ENCODE measurements at regions not wholly inside any gene's neighbourhood (a gene's known extent, or its start where the extent isn't known, plus 50 kb on each side); places are given as distances from the start of the nearest gene placed in this dataset.

GRCh38 chr10:84997870-84998269 lies 669.5 kb downstream of the CCSER2 start:
- intact Hi-C loops (cut with DNase I) = no loop called here
- Histone ChIP-seq H3K27me3 (peaks cover 0 to under 1% (median 0%) of the 10 kb centered on the region in 3 donors), H3K4me3 (no peak overlapping the region), H3K4me1 (no peaks in the 10 kb centered on the region), H3K27ac (no peak overlapping the region), H3K36me3 (no peaks in the 10 kb centered on the region), H3K9me3 (no peaks in the 10 kb centered on the region)
- no peak for TF ChIP-seq POLR2AphosphoS5 (IDR thresholded peaks at IDR 0.05)
- TF ChIP-seq, protein P1, sequence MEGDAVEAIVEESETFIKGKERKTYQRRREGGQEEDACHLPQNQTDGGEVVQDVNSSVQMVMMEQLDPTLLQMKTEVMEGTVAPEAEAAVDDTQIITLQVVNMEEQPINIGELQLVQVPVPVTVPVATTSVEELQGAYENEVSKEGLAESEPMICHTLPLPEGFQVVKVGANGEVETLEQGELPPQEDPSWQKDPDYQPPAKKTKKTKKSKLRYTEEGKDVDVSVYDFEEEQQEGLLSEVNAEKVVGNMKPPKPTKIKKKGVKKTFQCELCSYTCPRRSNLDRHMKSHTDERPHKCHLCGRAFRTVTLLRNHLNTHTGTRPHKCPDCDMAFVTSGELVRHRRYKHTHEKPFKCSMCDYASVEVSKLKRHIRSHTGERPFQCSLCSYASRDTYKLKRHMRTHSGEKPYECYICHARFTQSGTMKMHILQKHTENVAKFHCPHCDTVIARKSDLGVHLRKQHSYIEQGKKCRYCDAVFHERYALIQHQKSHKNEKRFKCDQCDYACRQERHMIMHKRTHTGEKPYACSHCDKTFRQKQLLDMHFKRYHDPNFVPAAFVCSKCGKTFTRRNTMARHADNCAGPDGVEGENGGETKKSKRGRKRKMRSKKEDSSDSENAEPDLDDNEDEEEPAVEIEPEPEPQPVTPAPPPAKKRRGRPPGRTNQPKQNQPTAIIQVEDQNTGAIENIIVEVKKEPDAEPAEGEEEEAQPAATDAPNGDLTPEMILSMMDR (IDR thresholded peaks at IDR 0.05) = no peak
- no peak for TF ChIP-seq POLR2A (IDR thresholded peaks at IDR 0.05)
- no peak for TF ChIP-seq EP300 (IDR thresholded peaks at IDR 0.05)
- 46 to 72% methylated on average over 2 of the region's 2 CpGs for WGBS, 2 donors
- no peak for DNase-seq

- intact Hi-C loops (cut with DNase I) = no loop called here
- 82 to 93% methylated on average over 4 of the region's 4 CpGs for WGBS, 2 donors
- Histone ChIP-seq H3K27me3 (no peaks in the 10 kb centered on the region), H3K27ac (no peak overlapping the region), H3K4me1 (no peaks in the 10 kb centered on the region), H3K9me3 (no peaks in the 10 kb centered on the region), H3K4me3 (no peak overlapping the region), H3K36me3 (no peaks in the 10 kb centered on the region)
- TF ChIP-seq, protein P1 (IDR thresholded peaks at IDR 0.05) = no peak
- no peak for TF ChIP-seq POLR2AphosphoS5 (IDR thresholded peaks at IDR 0.05)
- no peak for DNase-seq
Observed at GRCh38 chr10:84999929-85000328, 671.5 kb downstream of the CCSER2 start.

- no peaks in the 10 kb centered on the region for H3K36me3 ChIP-seq
- no peak for DNase-seq
- 66 to 69% methylated on average over 1 of the region's 1 CpG for WGBS, 2 donors
- H3K4me1 ChIP-seq = no peaks in the 10 kb centered on the region
- H3K4me3 ChIP-seq = no peak overlapping the region
- intact Hi-C loops (cut with DNase I) = no loop called here
- TF ChIP-seq, protein P1 (IDR thresholded peaks at IDR 0.05) = no peak
- TF ChIP-seq POLR2A (IDR thresholded peaks at IDR 0.05) = no peak
- TF ChIP-seq POLR2AphosphoS5 (IDR thresholded peaks at IDR 0.05) = no peak
- TF ChIP-seq EP300 (IDR thresholded peaks at IDR 0.05) = no peak
- H3K27me3 ChIP-seq = no peaks in the 10 kb centered on the region
- H3K27ac ChIP-seq = no peak overlapping the region
- H3K9me3 ChIP-seq = no peaks in the 10 kb centered on the region
Observed at GRCh38 chr10:85003083-85003482, 674.7 kb downstream of the CCSER2 start.

- Histone ChIP-seq H3K4me3 (no peak overlapping the region), H3K27ac (no peak overlapping the region), H3K9me3 (no peaks in the 10 kb centered on the region), H3K36me3 (no peaks in the 10 kb centered on the region), H3K4me1 (no peaks in the 10 kb centered on the region), H3K27me3 (no peaks in the 10 kb centered on the region)
- DNase-seq = no peak
- WGBS, 2 donors = 64 to 81% methylated on average over 6 of the region's 6 CpGs
- TF ChIP-seq, protein P1 (IDR thresholded peaks at IDR 0.05) = no peak
- no peak for TF ChIP-seq EP300 (IDR thresholded peaks at IDR 0.05)
- no peak for TF ChIP-seq POLR2A (IDR thresholded peaks at IDR 0.05)
- TF ChIP-seq POLR2AphosphoS5 (IDR thresholded peaks at IDR 0.05) = no peak
- intact Hi-C loops (cut with DNase I) = no loop called here
Observed at GRCh38 chr10:85008488-85009184, 680.2 kb downstream of the CCSER2 start.

DNA sequence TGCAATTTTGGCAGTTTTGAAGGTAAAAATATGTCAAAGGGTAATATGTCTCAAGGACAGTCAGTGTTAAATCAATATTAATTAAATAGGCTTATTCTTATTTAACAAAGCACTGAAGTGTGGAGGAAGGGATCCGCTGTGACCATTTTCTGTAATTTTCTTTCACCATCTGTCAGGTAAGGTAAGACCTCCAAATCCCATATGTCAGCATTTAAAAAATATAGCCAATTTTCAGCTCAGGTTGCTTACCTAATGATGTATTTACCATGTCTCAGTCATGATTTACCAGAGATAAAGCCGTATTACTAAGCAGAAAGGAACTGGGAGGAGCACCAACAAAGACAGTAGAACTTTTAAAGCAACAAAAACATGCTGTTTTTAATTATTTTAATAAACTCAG lies 683.9 kb downstream of the CCSER2 start:
- H3K4me3 ChIP-seq = no peak overlapping the region
- no peak for DNase-seq
- TF ChIP-seq, protein P1 (IDR thresholded peaks at IDR 0.05) = no peak
- TF ChIP-seq POLR2A (IDR thresholded peaks at IDR 0.05) = no peak
- TF ChIP-seq EP300 (IDR thresholded peaks at IDR 0.05) = no peak
- no peak for TF ChIP-seq POLR2AphosphoS5 (IDR thresholded peaks at IDR 0.05)
- H3K27ac ChIP-seq = no peak overlapping the region
- H3K4me1 ChIP-seq = no peaks in the 10 kb centered on the region
- H3K9me3 ChIP-seq = no peaks in the 10 kb centered on the region
- H3K27me3 ChIP-seq = no peaks in the 10 kb centered on the region
- no peaks in the 10 kb centered on the region for H3K36me3 ChIP-seq
- WGBS, 2 donors = 83 to 90% methylated on average over 2 of the region's 2 CpGs
- intact Hi-C loops (cut with DNase I) = no loop called here
